C4-2B (cell line): ENCODE measurements at regions not wholly inside any gene's neighbourhood (a gene's known extent, or its start where the extent isn't known, plus 50 kb on each side); places are given as distances from the start of the nearest gene placed in this dataset.

Source experiments
- H3K27ac ChIP-seq: fragments of 450-650 bp; 2 replicates; pipeline ENCODE4 v1.5.1; 2017
- CTCF ChIP-seq: fragments of 450-650 bp; conservative IDR thresholded peaks from 2 replicates; pipeline ENCODE4 v1.5.1; 2017; ENCODE audit warnings: mild to moderate bottlenecking
- ZFX ChIP-seq: fragments of 450-650 bp; IDR thresholded peaks from 2 replicates; pipeline ENCODE4 v1.6.1; 2017

DNA sequence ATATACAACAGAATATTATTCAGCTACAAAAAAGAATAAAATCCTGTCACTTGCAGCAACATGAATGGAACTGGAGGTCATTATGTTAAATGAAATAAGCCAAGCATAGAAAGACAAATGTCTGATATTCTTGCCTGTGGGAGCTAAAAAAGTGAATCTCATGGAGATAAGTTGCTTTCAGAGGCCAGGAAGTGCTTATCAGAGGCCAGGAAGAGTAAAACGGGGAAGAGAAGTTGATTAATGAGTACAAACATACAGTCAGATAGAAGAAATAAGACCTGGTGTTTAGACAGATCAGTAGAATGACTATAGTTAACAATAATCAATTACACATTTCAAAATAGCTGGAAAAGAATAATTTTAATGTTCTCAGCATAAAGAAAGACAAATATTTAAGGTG, 54.4 kb upstream of the CPHXL start:
- H3K27ac ChIP-seq: no peak overlapping the region
- no peak for TF ChIP-seq ZFX
- no peak for TF ChIP-seq CTCF

DNA sequence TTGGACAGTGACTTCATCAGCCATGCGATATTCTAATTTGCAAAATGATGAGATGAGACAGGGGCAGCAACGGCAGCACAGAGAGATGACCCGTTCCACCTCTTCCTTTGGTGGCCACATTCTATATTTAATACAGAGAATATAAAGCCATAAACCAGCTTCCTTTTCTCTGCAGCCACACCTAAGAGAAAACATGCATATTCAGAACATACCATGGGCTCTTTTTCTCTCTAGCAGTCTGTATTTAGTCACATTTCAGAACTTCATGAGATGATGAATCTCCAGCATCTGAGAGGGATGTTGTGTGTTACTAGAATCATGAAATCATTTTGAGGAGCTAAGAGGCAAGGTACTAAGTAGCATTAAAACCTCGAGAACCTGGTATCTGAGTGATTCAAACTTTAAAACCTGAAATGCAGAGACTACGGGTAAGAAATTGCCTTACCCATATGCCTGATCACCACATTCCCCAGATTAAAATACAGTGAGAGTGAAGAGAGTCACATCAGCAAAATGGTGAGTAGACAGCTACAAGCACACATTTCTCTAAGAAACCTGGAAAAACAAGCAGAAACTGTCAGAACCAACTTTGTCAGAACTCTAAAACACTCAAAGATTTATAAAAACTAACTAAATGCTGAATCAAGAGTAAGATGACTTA, 55.5 kb upstream of the CPHXL start:
- TF ChIP-seq CTCF (no peak), ZFX (no peak)
- H3K27ac ChIP-seq: no peak overlapping the region

- no peak overlapping the region for H3K27ac ChIP-seq
- no peak for TF ChIP-seq CTCF
- TF ChIP-seq ZFX: no peak
Observed at GRCh38 chr16:75787440-75787839, 61.1 kb upstream of the CPHXL start.

GRCh38 chr16:75789237-75789636, 62.9 kb upstream of the CPHXL start:
- TF ChIP-seq ZFX (no peak), CTCF (peak; percentile 91)
- no peak overlapping the region for H3K27ac ChIP-seq

DNA sequence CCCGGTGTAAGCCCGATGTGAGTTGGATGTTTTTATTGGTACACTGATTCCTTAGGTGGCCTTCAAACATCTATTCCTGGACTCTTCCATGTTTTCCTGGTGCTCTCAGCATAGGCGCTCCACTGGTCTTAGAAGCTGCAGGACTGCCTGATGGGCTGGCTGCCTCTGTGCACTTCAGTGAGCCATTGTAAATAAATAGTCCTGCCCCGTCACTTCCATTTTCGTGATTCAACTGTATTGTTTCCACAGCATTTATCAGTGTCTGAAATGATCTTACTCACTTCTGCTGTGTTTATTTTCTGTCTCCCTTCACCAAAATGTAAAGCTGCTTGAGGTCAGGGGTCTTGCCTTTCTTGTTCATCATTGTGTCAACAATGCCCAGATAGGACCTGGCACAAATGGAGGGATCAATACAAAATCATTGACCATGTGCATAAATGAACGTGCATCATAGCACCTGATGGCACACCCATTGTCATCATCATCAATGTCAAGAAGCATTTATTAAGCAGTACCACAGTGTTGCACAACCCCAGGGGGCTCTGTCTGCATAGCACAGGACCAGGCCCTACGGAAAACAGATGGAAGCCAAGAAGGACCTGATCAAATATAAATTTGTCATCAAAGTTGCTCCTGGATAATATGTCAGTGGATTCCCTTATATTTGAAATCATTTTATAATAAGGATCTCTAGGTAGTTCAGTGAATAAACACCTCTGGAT, 66.6 kb upstream of the CPHXL start:
- TF ChIP-seq ZFX (no peak), CTCF (no peak)
- H3K27ac ChIP-seq: no peak overlapping the region

- no peak overlapping the region for H3K27ac ChIP-seq
- TF ChIP-seq ZFX: no peak
- no peak for TF ChIP-seq CTCF
Observed at GRCh38 chr16:75793641-75794040, 67.4 kb upstream of the CPHXL start.

DNA sequence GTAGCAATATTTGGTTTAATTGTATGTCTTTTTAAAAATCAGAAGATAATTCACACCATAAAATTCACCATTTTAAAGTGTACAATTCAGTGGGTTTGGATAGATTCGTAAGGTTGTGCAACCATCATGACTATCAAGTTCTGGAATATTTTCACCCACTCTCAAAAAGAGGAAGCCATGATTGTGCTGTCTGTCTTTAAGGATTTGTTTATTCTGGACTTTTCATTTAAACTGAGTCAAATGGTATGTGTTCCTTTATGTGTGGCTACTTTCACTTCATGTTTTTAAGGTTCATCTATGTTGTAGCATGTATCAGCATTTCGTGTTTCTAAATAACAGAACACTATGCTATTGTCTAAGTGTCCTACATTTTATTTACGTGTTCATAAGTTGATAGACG, 68.1 kb upstream of the CPHXL start:
- no peak for TF ChIP-seq ZFX
- TF ChIP-seq CTCF: no peak
- no peak overlapping the region for H3K27ac ChIP-seq
